Endothelial cell of umbilical vein (primary cell): ENCODE measurements at regions not wholly inside any gene's neighbourhood (a gene's known extent, or its start where the extent isn't known, plus 50 kb on each side); places are given as distances from the start of the nearest gene placed in this dataset.

Experiments
- BruUV-seq: library from RNA; stranded (reverse); fragments of 400-500 nt; replicated peaks from 2 replicates; lab custom pipeline; 2021; lab: Mats Ljungman, UMichigan
- CTCF ChIA-PET: fragments of 300-600, 350-600 bp; sonication (Branson Sonifier 250); formaldehyde crosslinking; loops from one replicate; lab custom pipeline; 2021; ENCODE audit warnings: antibody characterized with exemption, inconsistent platforms; lab: Charles Lee
- POLR2A ChIA-PET: fragments of 300-600, 350-600 bp; sonication (Branson Sonifier 250); formaldehyde crosslinking; loops from one replicate; lab custom pipeline; 2021; ENCODE audit warnings: antibody characterized with exemption, inconsistent platforms; lab: Charles Lee
- DNase-seq: peaks from one replicate; pipeline ENCODE4 v3.0.0-alpha.2; 2011; ENCODE audit warnings: low read depth, low spot score
- FAIRE-seq: peaks from 2 replicates; lab custom pipeline; 2011; peaks lifted over from hg19 to GRCh38; lab: Jason Lieb, UNC
- H2AFZ ChIP-seq: 2 replicates; pipeline ENCODE4 v1.6.0; 2012; ENCODE audit warnings: low read depth, low read length, control low read depth, inconsistent platforms
- H3K27ac ChIP-seq: 2 replicates; pipeline ENCODE4 v1.5.1; 2011; ENCODE audit warnings: low read depth, mild to moderate bottlenecking, control low read depth, low read length, moderate library complexity; ENCODE audit not compliant: insufficient read depth
- H3K27me3 ChIP-seq, 2 experiments: 2 replicates each; pipeline versions ENCODE4 v1.6.0 to v1.6.1; 2011; ENCODE audit warnings: low read length in 2 of 2, mixed read lengths in 1 of 2; ENCODE audit not compliant: control insufficient read depth in 2 of 2, insufficient read depth in 2 of 2
- H3K36me3 ChIP-seq, 2 experiments: 2 replicates in 1 of 2; 3 replicates in 1 of 2; pipeline ENCODE4 v1.5.1; 2011; ENCODE audit warnings: low read length in 2 of 2, mild to moderate bottlenecking in 1 of 2, moderate library complexity in 1 of 2; ENCODE audit not compliant: control insufficient read depth in 2 of 2, insufficient read depth in 2 of 2; ENCODE audit errors: extremely low read depth in 1 of 2
- H3K4me1 ChIP-seq: 3 replicates; pipeline ENCODE4 v1.5.1; 2011; ENCODE audit warnings: mild to moderate bottlenecking, low read length; ENCODE audit not compliant: control insufficient read depth, insufficient read depth; ENCODE audit errors: extremely low read depth
- H3K4me2 ChIP-seq: 2 replicates; pipeline ENCODE4 v1.6.1; 2011; ENCODE audit warnings: low read length, control low read depth, mixed read lengths; ENCODE audit not compliant: insufficient read depth
- H3K4me3 ChIP-seq, 3 experiments: fragments of 200-600 bp in 1 of 3; sonication (generic), shearing (Covaris generic) in 1 of 3; replicated peaks in 1 of 3; 2 replicates each; pipeline ENCODE4 v1.5.1; 2011 to 2016; ENCODE audit warnings: control low read depth in 3 of 3, low read length in 3 of 3, mild to moderate bottlenecking in 2 of 3, inconsistent platforms in 1 of 3, low read depth in 1 of 3, moderate library complexity in 1 of 3; ENCODE audit not compliant: insufficient read depth in 1 of 3
- H3K79me2 ChIP-seq: 2 replicates; pipeline ENCODE4 v1.6.0; 2012; ENCODE audit warnings: low read length, inconsistent platforms; ENCODE audit not compliant: control insufficient read depth, insufficient read depth
- H3K9ac ChIP-seq: replicated peaks from 2 replicates; pipeline ENCODE3; 2011; ENCODE audit warnings: low read length, control low read depth; ENCODE audit not compliant: insufficient read depth; ENCODE audit errors: extremely low read depth
- H3K9me1 ChIP-seq: replicated peaks from 3 replicates; pipeline ENCODE4 v1.6.0; 2011; ENCODE audit warnings: mild to moderate bottlenecking, low read length; ENCODE audit not compliant: control insufficient read depth, insufficient read depth; ENCODE audit errors: extremely low read depth
- H3K9me3 ChIP-seq: replicated peaks from 2 replicates; pipeline ENCODE4 v1.5.1; 2012; ENCODE audit warnings: low read length, inconsistent platforms; ENCODE audit not compliant: control insufficient read depth, insufficient read depth
- H4K20me1 ChIP-seq: replicated peaks from 2 replicates; pipeline ENCODE3; 2011; ENCODE audit warnings: mild to moderate bottlenecking, low read length; ENCODE audit not compliant: control insufficient read depth, insufficient read depth; ENCODE audit errors: extremely low read depth
- EZH2 ChIP-seq: IDR thresholded peaks from 2 replicates; pipeline ENCODE4 v1.6.1; 2012; ENCODE audit warnings: borderline replicate concordance, low read depth, mild to moderate bottlenecking, moderate library complexity, low read length, inconsistent platforms; ENCODE audit not compliant: severe bottlenecking
- FOS ChIP-seq: IDR thresholded peaks from 2 replicates; pipeline ENCODE4 v1.6.1; 2011; ENCODE audit warnings: mild to moderate bottlenecking, low read length, moderate library complexity, borderline replicate concordance; ENCODE audit not compliant: insufficient read depth
- GATA2 ChIP-seq: IDR thresholded peaks from 2 replicates; pipeline ENCODE4 v1.7.0; 2011; ENCODE audit warnings: low read depth, mild to moderate bottlenecking, moderate library complexity, mixed read lengths, low read length; ENCODE audit not compliant: insufficient read length, insufficient read depth
- JUN ChIP-seq: IDR thresholded peaks from 2 replicates; pipeline ENCODE4 v1.6.1; 2011; ENCODE audit warnings: borderline replicate concordance, low read depth; ENCODE audit not compliant: insufficient read length, insufficient read depth
- MYC ChIP-seq: IDR thresholded peaks from one replicate; pipeline ENCODE4 v1.6.1; 2011; ENCODE audit warnings: mild to moderate bottlenecking, low read depth, low read length
- POLR2A ChIP-seq: IDR thresholded peaks from 2 replicates; pipeline ENCODE4 v1.6.1; 2012; ENCODE audit warnings: low read depth, mild to moderate bottlenecking, control low read depth, low read length
- POLR2AphosphoS5 ChIP-seq: IDR thresholded peaks from 2 replicates; pipeline ENCODE4 v1.6.1; 2012; ENCODE audit warnings: low read depth, mild to moderate bottlenecking, control low read depth, low read length, moderate library complexity; ENCODE audit not compliant: insufficient read depth
- dilution Hi-C: fragments of 300-500 bp; cut with MboI; formaldehyde crosslinking; loops from one replicate; pipeline ENCODE4 v1.15.0; 2019; ENCODE audit warnings: low sequenced_read_pairs; ENCODE audit not compliant: extremely low pct_ligation_motif_present
- intact Hi-C: fragments of 100-400 bp; cut with micrococcal nuclease; formaldehyde crosslinking; loops from one replicate; pipeline ENCODE4 v1.10.0; 2022
- TF ChIP-seq, protein P1 (sequence below), 2 donors: IDR thresholded peaks; 1 replicate in 1 of 2; 2 replicates in 1 of 2; pipeline ENCODE4 v1.5.1; 2011; ENCODE audit warnings: low read length in 2 of 2, mild to moderate bottlenecking in 2 of 2, moderate library complexity in 2 of 2, control low read depth in 1 of 2, inconsistent platforms in 1 of 2, low read depth in 1 of 2; ENCODE audit not compliant: insufficient read depth in 1 of 2; ENCODE audit errors: extremely low read depth in 1 of 2
- TF ChIP-seq, protein P2 (sequence below): IDR thresholded peaks from 2 replicates; pipeline ENCODE4 v1.6.1; 2011; ENCODE audit not compliant: insufficient read depth, insufficient read length

DNA sequence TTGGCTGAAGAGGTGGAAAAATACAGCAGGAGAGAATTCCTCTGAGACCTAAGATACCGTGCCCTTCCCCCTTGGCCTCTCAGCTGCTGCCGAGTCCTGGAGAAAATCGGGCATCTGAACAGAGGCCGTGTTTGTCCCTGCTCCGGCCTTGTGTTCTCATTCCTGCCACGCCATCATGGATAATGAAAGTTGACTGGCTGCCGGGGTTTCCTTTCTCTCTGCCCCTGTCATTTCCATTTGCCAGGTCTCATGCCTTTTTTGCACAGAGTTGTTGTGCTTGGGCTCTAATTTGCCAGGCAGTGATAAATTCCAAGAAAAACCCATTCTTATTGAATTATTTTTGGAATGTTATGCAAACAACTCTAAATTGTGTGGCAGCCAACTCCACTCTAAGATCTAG lies 496.9 kb upstream of the TNP1 start:
- Histone ChIP-seq H3K9me3 (no peaks in the 10 kb centered on the region), H3K4me3 (no peak overlapping the region), H3K4me2 (no peak overlapping the region), H3K9me1 (no peaks in the 10 kb centered on the region), H3K27ac (no peak overlapping the region), H2AFZ (no peak overlapping the region), H3K36me3 (no peaks in the 10 kb centered on the region), H3K27me3 (no peaks in the 10 kb centered on the region), H3K4me1 (no peaks in the 10 kb centered on the region), H3K79me2 (no peaks in the 10 kb centered on the region), H4K20me1 (no peaks in the 10 kb centered on the region), H3K9ac (no peak overlapping the region)
- TF ChIP-seq POLR2AphosphoS5 (no peak), JUN (no peak), FOS (no peak), EZH2 (no peak), POLR2A (no peak), MYC (no peak)
- TF ChIP-seq, protein P1, sequence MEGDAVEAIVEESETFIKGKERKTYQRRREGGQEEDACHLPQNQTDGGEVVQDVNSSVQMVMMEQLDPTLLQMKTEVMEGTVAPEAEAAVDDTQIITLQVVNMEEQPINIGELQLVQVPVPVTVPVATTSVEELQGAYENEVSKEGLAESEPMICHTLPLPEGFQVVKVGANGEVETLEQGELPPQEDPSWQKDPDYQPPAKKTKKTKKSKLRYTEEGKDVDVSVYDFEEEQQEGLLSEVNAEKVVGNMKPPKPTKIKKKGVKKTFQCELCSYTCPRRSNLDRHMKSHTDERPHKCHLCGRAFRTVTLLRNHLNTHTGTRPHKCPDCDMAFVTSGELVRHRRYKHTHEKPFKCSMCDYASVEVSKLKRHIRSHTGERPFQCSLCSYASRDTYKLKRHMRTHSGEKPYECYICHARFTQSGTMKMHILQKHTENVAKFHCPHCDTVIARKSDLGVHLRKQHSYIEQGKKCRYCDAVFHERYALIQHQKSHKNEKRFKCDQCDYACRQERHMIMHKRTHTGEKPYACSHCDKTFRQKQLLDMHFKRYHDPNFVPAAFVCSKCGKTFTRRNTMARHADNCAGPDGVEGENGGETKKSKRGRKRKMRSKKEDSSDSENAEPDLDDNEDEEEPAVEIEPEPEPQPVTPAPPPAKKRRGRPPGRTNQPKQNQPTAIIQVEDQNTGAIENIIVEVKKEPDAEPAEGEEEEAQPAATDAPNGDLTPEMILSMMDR (IDR thresholded peaks at IDR 0.05; ENCODE audit: extremely low read depth in 1 of 2, insufficient read depth in 1 of 2, low read depth in 1 of 2, low read length in 2 of 2), result no peak
- FAIRE-seq (no peak), DNase-seq (no peak)
- ChIA-PET POLR2A (no interaction called here), CTCF (no interaction called here)
- BruUV-seq, result no TSS peak
- dilution Hi-C loops, result no loop called here
- intact Hi-C loops, result no loop called here

DNA sequence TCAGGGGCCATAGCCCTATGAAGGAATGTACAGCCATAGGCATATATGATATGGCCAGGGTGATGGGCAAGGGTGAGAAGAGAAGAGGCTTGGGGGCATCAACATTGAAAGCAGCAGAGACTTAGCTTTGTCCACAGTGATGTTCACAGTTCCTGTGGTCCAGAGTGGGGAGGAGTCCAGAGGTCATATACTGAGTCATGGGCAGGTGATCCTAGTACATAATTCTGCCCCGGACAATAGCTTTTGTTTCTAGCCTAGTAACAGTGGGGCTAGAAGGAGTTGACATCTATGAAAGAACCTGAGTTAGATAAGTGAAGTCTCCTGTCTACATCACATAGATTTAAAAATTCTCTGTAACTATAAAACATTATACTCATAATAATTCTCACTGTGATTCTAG lies 496.3 kb upstream of the TNP1 start:
- dilution Hi-C loops, result no loop called here
- DNase-seq (no peak), FAIRE-seq (no peak)
- H2AFZ ChIP-seq, result no peak overlapping the region
- TF ChIP-seq, protein P2, sequence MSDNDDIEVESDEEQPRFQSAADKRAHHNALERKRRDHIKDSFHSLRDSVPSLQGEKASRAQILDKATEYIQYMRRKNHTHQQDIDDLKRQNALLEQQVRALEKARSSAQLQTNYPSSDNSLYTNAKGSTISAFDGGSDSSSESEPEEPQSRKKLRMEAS, result no peak
- TF ChIP-seq POLR2AphosphoS5 (no peak), POLR2A (no peak), FOS (no peak), MYC (no peak), JUN (no peak), EZH2 (no peak), GATA2 (no peak)
- TF ChIP-seq, protein P1 (IDR thresholded peaks at IDR 0.05; ENCODE audit: extremely low read depth in 1 of 2, insufficient read depth in 1 of 2, low read depth in 1 of 2, low read length in 2 of 2), result no peak
- H3K36me3 ChIP-seq, result no peaks in the 10 kb centered on the region
- POLR2A ChIA-PET, result no interaction called here
- CTCF ChIA-PET, result no interaction called here
- H3K9ac ChIP-seq, result no peak overlapping the region
- no peak overlapping the region for H3K27ac ChIP-seq
- H3K9me3 ChIP-seq, result no peaks in the 10 kb centered on the region
- BruUV-seq, result no TSS peak
- no peak overlapping the region for H3K4me3 ChIP-seq
- intact Hi-C loops, result no loop called here
- no peak overlapping the region for H3K4me2 ChIP-seq
- H4K20me1 ChIP-seq, result no peaks in the 10 kb centered on the region
- H3K9me1 ChIP-seq, result no peaks in the 10 kb centered on the region
- H3K4me1 ChIP-seq, result no peaks in the 10 kb centered on the region
- H3K79me2 ChIP-seq, result no peaks in the 10 kb centered on the region
- H3K27me3 ChIP-seq, result no peaks in the 10 kb centered on the region
